Liver (tissue), 8 donors: ENCODE measurements at regions not wholly inside any gene's neighbourhood (a gene's known extent, or its start where the extent isn't known, plus 50 kb on each side); places are given as distances from the start of the nearest gene placed in this dataset.

Experiments
- DNase-seq: peaks from one replicate; pipeline ENCODE4 v3.0.0-alpha.2; 2017; ENCODE audit warnings: low spot score
- H3K27ac ChIP-seq, 2 donors: one replicate each; pipeline ENCODE4 v1.7.0; 2013; ENCODE audit warnings: inconsistent platforms in 2 of 2, low read length in 2 of 2, control low read depth in 1 of 2, low read depth in 1 of 2, mild to moderate bottlenecking in 1 of 2
- H3K27me3 ChIP-seq, 4 donors: one replicate each; pipeline versions ENCODE4 v1.6.1 to v1.7.0; 2013; ENCODE audit warnings: low read length in 3 of 4, inconsistent platforms in 1 of 4, mild to moderate bottlenecking in 1 of 4, moderate library complexity in 1 of 4; ENCODE audit not compliant: control insufficient read depth in 4 of 4, insufficient read depth in 4 of 4
- H3K36me3 ChIP-seq, 4 donors: one replicate each; pipeline versions ENCODE4 v1.6.1 to v1.7.0; 2013; ENCODE audit warnings: low read length in 3 of 4, mild to moderate bottlenecking in 3 of 4, low read depth in 1 of 4, moderate library complexity in 1 of 4; ENCODE audit not compliant: control insufficient read depth in 4 of 4, insufficient read depth in 3 of 4
- H3K4me1 ChIP-seq, 4 donors: one replicate each; pipeline versions ENCODE4 v1.6.1 to v1.7.0; 2013; ENCODE audit warnings: low read length in 3 of 4, mild to moderate bottlenecking in 3 of 4, moderate library complexity in 1 of 4; ENCODE audit not compliant: control insufficient read depth in 4 of 4, insufficient read depth in 4 of 4
- H3K4me3 ChIP-seq, 3 donors: one replicate each; pipeline versions ENCODE4 v1.6.1 to v1.7.0; 2013; ENCODE audit warnings: low read length in 3 of 3, control low read depth in 1 of 3, low read depth in 1 of 3, mild to moderate bottlenecking in 1 of 3
- H3K9ac ChIP-seq, 2 donors: one replicate each; pipeline ENCODE4 v1.7.0; 2013; ENCODE audit warnings: low read length in 2 of 2, mild to moderate bottlenecking in 2 of 2, moderate library complexity in 2 of 2, control low read depth in 1 of 2, low read depth in 1 of 2
- H3K9me3 ChIP-seq, 4 donors: one replicate each; pipeline versions ENCODE4 v1.6.1 to v1.7.0; 2013; ENCODE audit warnings: low read length in 3 of 4; ENCODE audit not compliant: control insufficient read depth in 4 of 4
- CTCF ChIP-seq: fragments of 150-350 bp; IDR thresholded peaks from 2 replicates; pipeline ENCODE4 v1.5.1; 2017; ENCODE audit warnings: improper control_type of control experiment, low read depth, low read length; ENCODE audit not compliant: missing input control
- EGR1 ChIP-seq, 2 donors: IDR thresholded peaks; 2 replicates each; pipeline ENCODE4 v1.6.1; 2016 to 2018; ENCODE audit warnings: antibody characterized with exemption in 2 of 2, low read depth in 2 of 2
- FOXA2 ChIP-seq: IDR thresholded peaks from 2 replicates; pipeline ENCODE4 v1.6.1; 2016; ENCODE audit warnings: antibody characterized with exemption
- GABPA ChIP-seq, 2 donors: IDR thresholded peaks in 1 of 2; conservative IDR thresholded peaks in 1 of 2; 2 replicates each; pipeline ENCODE4 v1.6.1; 2016; ENCODE audit warnings: antibody characterized with exemption in 2 of 2, mild to moderate bottlenecking in 1 of 2, moderate library complexity in 1 of 2
- HNF4G ChIP-seq: IDR thresholded peaks from 2 replicates; pipeline ENCODE4 v1.6.1; 2016; ENCODE audit warnings: antibody characterized with exemption
- MAX ChIP-seq: IDR thresholded peaks from 2 replicates; pipeline ENCODE4 v1.6.1; 2016; ENCODE audit warnings: antibody characterized with exemption
- NR2F2 ChIP-seq: IDR thresholded peaks from 2 replicates; pipeline ENCODE4 v1.6.1; 2016; ENCODE audit warnings: antibody characterized with exemption
- RAD21 ChIP-seq, 2 donors: IDR thresholded peaks; 2 replicates each; pipeline ENCODE4 v1.6.1; 2016; ENCODE audit warnings: antibody characterized with exemption in 2 of 2, mild to moderate bottlenecking in 2 of 2
- REST ChIP-seq: IDR thresholded peaks from 2 replicates; pipeline ENCODE4 v1.6.1; 2016; ENCODE audit warnings: antibody characterized with exemption, mild to moderate bottlenecking
- RXRA ChIP-seq, 2 donors: IDR thresholded peaks; 2 replicates each; pipeline ENCODE4 v1.6.1; 2017 to 2018; ENCODE audit warnings: antibody characterized with exemption in 2 of 2, mild to moderate bottlenecking in 1 of 2
- SP1 ChIP-seq: IDR thresholded peaks from 2 replicates; pipeline ENCODE4 v1.6.1; 2018; ENCODE audit warnings: antibody characterized with exemption, mild to moderate bottlenecking
- TAF1 ChIP-seq: conservative IDR thresholded peaks from 2 replicates; pipeline ENCODE4 v1.6.1; 2016; ENCODE audit warnings: antibody characterized with exemption, mild to moderate bottlenecking
- WGBS: extraction: QIAGEN DNeasy Blood & Tissue Kit; methylation state at CpG from one replicate; pipeline ENCODE4 v1.1.7; 2013; 5-methylcytosine and 5-hydroxymethylcytosine counted together
- donor health status: healthy.
- donor health status: healthy.
- donor health status: healthy.
- donor health status: healthy.
- donor health status: healthy.

- no peak for DNase-seq
- no peaks in the 10 kb centered on the region for H3K4me1 ChIP-seq
- 90% methylated on average over 7 of the region's 7 CpGs for WGBS
- no peak for TF ChIP-seq TAF1
- no peak for TF ChIP-seq EGR1 (IDR thresholded peaks at IDR 0.05; ENCODE audit: low read depth in 2 of 2)
- no peak for TF ChIP-seq NR2F2
- no peak for TF ChIP-seq MAX
- TF ChIP-seq FOXA2, result no peak
- TF ChIP-seq GABPA (IDR thresholded peaks at IDR 0.05 in 1 of 2, conservative IDR thresholded peaks at IDR 0.05 in 1 of 2), result no peak
- TF ChIP-seq RXRA (IDR thresholded peaks at IDR 0.05), result no peak
- no peak for TF ChIP-seq HNF4G
- no peak for TF ChIP-seq CTCF
- TF ChIP-seq RAD21 (IDR thresholded peaks at IDR 0.05), result no peak
- no peak for TF ChIP-seq REST
- TF ChIP-seq SP1, result no peak
- no peak overlapping the region for H3K9ac ChIP-seq
- H3K9me3 ChIP-seq, result no peaks in the 10 kb centered on the region
- H3K36me3 ChIP-seq, result no peaks in the 10 kb centered on the region
- no peak overlapping the region for H3K27ac ChIP-seq
- no peaks in the 10 kb centered on the region for H3K27me3 ChIP-seq
- no peak overlapping the region for H3K4me3 ChIP-seq
Measured at GRCh38 chr2:58981237-58981636, 740.1 kb upstream of the FANCL start.

GRCh38 chr2:58976375-58977071 is 735.4 kb upstream of the FANCL start:
- DNase-seq, result no peak
- H3K36me3 ChIP-seq, result no peaks in the 10 kb centered on the region
- no peak overlapping the region for H3K4me3 ChIP-seq
- WGBS, result 73% methylated on average over 9 of the region's 9 CpGs
- TF ChIP-seq FOXA2, result no peak
- no peak for TF ChIP-seq GABPA (IDR thresholded peaks at IDR 0.05 in 1 of 2, conservative IDR thresholded peaks at IDR 0.05 in 1 of 2)
- TF ChIP-seq RAD21 (IDR thresholded peaks at IDR 0.05), result no peak
- no peak for TF ChIP-seq REST
- TF ChIP-seq HNF4G, result no peak
- no peak for TF ChIP-seq NR2F2
- TF ChIP-seq CTCF, result no peak
- no peak overlapping the region for H3K9ac ChIP-seq
- no peaks in the 10 kb centered on the region for H3K4me1 ChIP-seq
- H3K9me3 ChIP-seq, result no peaks in the 10 kb centered on the region
- no peaks in the 10 kb centered on the region for H3K27me3 ChIP-seq
- no peak overlapping the region for H3K27ac ChIP-seq
